ENCODE measurements at regions not wholly inside any gene's neighbourhood (a gene's known extent, or its start where the extent isn't known, plus 50 kb on each side); places are given as distances from the start of the nearest gene placed in this dataset.
A peak's percentile ranks its signal among the peaks of the same experiment; 100 is the strongest.

GRCh38 chr2:64214281-64215115 lies 70.3 kb upstream of the PELI1 start (continued):
- no peak for TF ChIP-seq EZH2 (IDR thresholded peaks at IDR 0.05; ENCODE audit: low read depth, unreplicated experiment)
- no peak for TF ChIP-seq STAT1 (IDR thresholded peaks at IDR 0.05; ENCODE audit: unreplicated experiment)
- no peak for TF ChIP-seq ZNF462 (CRISPR knock-in tag; IDR thresholded peaks at IDR 0.05)
- TF ChIP-seq CREB1 (CRISPR knock-in tag; IDR thresholded peaks at IDR 0.05; ENCODE audit: low read depth): no peak

- Mint-ChIP-seq H3K36me3 (ENCODE audit: low read depth) (peaks cover 3% of the 10 kb centered on the region; the same call in 1 of the 3 replicates), H3K27ac (no peak overlapping the region), H3K27me3 (ENCODE audit: insufficient read depth, low read depth, poor library complexity) (peaks cover 3% of the 10 kb centered on the region), H3K4me3 (no peak overlapping the region), H3K4me1 (peaks cover 51% of the 10 kb centered on the region), H3K9me3 (no peaks in the 10 kb centered on the region)
- Histone ChIP-seq H2AFZ (no peak overlapping the region), H3F3A (replicated peaks; ENCODE audit: low read depth) (0 out of 2 replicates have a peak, but pooled peaks cover 4% of the 10 kb centered on the region), H3K9me2 (ENCODE audit: insufficient read depth) (no peaks in the 10 kb centered on the region), H3K27me3 (ENCODE audit: insufficient read depth) (no peaks in the 10 kb centered on the region), H3K4me1 (ENCODE audit: insufficient read depth) (peaks cover 61% of the 10 kb centered on the region), H3K27ac (ENCODE audit: low read depth) (no peak overlapping the region; the same call in 1 of the 2 replicates), H4K20me1 (replicated peaks; ENCODE audit: insufficient read depth) (no peaks in the 10 kb centered on the region), H3K79me2 (replicated peaks; ENCODE audit: insufficient read depth) (no peaks in the 10 kb centered on the region), H3K4me3 (no peak overlapping the region), H3K36me3 (ENCODE audit: insufficient read depth) (no peaks in the 10 kb centered on the region), H3K4me2 (no peak overlapping the region)
- DNase-seq (ENCODE audit: low spot score) (peak; percentile 42), ATAC-seq (no peak)
- no peak for TF ChIP-seq CREB1 (CRISPR knock-in tag; IDR thresholded peaks at IDR 0.05; ENCODE audit: low read depth)
- TF ChIP-seq CTCF (conservative IDR thresholded peaks at IDR 0.05; ENCODE audit: low read depth in 2 of 2): peak; percentile 56 to 58
Measured at GRCh38 chr2:64217198-64217869, 73.1 kb upstream of the PELI1 start.

All from GM23338 (cell line).